Occipital lobe (tissue), 1 donor: ENCODE measurements at regions not wholly inside any gene's neighbourhood (a gene's known extent, or its start where the extent isn't known, plus 50 kb on each side); places are given as distances from the start of the nearest gene placed in this dataset.

Experiments
- DNase-seq: peaks from one replicate; lab custom pipeline; 2025; lab: John Stamatoyannopoulos, UW

DNA sequence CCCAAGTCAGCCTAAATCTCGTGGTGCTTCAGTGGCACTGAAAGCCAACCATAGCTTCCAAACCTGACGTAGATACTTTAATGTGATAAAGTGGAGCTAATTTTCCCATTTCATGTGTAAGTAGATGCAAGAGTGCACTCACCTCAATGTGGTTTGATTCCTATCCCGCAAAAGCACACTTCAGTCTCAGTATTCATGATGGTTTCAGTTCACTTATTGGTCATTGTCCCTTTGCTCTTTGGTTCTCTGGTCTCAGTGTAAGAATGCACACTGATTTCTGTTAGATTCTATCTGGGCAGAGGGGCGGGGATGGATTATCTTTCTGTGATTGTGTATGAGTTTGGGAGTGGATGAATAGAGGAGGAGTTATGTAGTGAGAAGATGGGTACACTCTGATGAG lies 340.6 kb downstream of the KCNRG start:
- DNase-seq = no peak

DNA sequence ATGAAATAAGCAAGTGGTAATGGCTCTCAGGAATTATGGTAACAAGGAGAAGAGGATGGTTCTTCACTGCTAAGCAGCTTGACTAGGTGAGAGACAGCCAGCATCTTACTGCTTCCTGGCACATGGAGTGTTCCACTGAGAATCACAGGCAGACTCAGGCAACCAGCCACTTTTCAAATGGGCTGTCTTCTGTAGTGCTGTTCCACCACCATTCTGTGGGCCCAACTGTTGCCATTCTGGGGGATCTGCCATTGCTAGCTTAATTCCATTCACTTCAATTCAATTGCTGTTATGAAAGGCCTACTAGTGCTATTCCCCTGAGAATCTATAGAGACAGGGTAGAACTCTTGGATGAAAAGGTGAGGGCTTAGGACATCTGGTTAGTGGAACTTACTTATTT lies 341.9 kb downstream of the KCNRG start:
- DNase-seq = no peak

DNA sequence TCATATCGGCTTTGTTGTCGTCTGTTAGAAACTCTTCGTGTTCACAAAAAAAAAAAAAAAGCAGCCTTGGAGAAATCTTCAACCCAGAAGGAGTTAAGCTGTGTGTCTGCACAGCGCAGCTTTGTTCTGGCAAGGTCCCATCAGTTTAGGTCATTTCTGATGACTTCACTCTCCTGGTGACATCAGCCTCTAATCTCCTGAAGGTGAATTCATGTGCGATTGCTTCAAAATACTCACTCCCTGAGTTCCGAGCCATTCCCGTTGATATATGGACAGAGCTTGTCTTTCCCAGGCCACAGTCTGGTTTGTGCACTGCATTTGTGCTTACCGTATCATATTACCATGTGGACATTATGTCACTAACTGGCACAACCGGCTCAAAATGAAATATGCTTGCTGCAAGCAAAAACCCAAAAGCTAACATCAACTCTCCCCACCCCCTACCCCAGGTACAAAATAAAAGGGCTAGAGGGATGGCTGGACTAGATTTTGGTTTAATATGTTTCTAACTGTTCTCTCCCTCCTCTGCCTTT lies 342.4 kb downstream of the KCNRG start:
- DNase-seq = no peak

DNA sequence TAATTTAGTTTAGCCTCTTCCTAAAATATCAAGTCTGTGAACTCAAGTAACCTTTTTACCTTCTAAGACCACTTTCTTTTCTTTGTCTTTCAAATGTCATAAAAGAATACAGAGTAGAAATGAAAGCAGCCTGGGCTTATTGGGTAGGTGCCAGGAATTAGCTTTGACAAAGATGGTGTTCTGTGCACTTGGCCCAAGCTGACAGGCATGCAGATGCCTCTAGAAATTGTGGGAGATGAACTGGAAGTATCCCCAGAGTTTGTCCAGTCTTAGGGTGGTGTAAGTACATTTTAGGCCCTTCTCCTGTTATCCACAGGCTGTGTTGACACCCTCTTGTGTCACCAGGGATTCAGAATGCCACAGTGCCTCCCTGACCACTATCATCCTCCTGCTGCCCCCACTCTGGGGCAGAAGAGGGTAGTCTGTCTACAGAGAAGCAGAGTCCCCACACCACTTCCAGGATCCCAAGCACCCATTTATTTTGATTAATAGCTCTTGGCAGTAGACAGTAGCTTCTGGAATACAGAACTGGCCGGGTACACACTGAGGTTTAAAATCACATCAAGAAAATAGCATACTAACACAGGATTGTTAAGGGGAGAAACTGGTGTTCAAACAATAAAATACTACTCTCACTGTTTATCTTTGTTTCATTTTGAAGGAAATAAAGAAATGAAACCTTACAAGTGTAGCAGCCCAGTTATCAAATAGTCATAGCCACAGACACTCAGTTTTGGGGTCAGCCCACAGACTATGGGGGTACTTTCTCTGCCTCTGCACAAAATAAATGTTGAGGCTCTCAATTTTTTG lies 343.2 kb downstream of the KCNRG start:
- no peak for DNase-seq

DNA sequence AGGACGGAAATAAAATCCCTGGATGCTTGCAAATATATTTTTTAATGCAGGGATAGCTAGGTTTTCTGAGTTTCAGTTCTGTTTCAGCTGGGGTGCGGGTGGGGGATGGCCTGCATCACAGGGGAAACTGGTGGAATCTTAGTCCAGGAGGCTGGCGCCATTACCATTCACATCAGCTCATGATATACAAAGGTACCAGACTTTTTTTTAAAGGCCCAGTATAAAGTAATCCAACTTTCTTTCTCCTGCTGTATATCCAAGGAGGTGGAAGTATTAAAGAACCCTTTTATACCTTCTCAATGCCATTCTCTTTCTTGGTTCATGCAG lies 343.8 kb downstream of the KCNRG start:
- no peak for DNase-seq

DNA sequence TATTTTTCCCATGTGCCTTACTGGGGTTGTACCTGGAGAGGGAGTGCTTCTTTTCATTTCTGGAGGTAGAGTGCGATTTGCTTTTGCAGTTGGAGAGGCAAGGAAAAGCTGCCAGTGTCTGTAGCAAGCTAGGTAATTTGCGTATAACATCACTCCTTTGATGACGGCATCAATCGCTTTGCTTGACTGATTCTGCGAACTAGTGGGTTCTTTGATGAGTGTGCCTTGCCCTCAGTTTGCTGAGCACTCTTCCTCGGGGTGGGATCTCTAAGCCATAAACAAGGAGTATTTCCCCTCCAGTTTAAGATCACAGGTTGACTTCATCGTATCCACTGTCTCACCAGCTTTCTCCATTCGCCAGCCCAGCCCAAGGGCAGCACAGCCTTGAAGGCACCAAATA lies 344.5 kb downstream of the KCNRG start:
- DNase-seq = no peak

DNA sequence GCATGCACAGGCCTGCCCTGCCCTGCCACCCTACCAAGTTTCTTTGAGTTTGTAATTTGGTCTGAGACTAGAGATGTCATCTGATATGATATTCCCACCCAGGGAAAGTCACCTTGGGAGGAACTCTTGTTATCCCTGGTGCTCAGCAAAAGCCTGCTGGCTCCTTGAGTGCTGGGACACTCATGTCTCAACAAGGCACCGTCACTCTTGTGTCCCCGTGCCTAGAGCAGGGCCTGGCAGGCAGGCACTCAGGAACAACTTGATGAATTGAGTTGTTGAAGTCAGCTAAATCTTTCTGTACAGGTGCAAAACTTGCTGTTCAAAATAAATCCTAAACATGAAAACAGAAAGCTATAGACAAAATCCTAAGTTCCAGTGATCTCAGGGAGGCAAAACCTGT lies 345.4 kb downstream of the KCNRG start:
- no peak for DNase-seq

DNA sequence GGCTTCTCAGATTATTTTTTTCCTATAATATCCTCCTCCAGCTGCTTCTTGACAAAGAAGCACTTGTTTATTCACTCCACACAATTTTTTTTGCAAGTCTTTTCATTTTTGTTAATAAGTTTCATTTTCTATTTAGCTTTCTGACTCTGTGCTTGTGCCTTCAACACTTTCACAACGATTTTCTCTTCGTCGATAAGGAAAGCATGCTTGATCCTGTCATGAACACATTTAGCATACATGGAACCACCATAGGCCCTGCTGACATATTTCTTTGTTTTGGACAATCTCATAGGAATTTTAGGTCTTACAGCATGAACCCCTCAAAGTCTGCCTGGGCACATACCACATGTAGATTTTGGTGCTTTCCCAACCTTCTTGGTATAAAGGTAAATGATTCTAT lies 346.0 kb downstream of the KCNRG start:
- no peak for DNase-seq

DNA sequence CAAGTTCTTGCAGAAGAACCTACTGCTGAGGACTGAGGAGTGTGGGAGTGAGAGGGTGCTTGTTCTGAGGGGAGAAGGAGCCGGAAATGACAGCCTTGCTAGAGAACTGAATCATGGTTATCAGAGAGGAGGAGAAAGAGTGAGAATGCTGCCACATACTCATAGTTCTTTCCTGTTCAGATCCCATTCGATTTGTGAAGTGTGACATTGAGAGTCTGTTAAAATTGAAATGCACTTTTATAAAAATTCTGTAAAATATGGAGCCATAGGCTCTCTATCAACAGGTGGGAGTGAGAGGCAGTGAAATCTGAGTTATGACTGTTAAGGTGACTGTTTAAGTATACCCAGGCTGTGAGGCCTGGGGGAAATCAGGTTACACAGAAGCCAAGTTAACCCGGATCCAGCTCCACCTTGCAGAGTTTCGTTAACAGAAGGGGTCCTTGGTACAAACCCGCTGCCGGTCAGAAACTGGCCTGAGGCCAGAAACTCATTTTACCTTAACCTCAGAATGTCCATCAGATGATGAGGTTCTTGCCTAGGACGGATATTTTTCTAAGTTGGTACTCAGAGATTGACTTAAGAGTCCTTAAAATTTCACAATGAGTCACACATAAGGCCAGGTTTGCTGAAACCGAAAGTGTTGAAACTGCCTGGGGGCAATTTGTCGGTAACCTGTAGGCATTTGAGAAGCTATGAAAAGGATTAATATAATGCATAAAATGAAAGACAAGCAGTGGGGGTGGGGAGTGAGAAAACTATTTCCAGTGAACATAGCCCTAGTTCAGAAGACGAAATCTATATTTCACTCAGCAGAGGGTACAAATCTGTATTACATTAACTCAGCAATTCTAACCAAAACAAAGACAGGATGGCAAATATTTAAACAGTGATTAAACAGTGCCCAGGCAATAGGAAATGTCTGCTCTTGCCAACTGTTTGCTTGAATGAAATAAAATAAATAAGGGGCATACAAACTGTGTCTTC lies 350.5 kb downstream of the KCNRG start:
- no peak for DNase-seq

DNA sequence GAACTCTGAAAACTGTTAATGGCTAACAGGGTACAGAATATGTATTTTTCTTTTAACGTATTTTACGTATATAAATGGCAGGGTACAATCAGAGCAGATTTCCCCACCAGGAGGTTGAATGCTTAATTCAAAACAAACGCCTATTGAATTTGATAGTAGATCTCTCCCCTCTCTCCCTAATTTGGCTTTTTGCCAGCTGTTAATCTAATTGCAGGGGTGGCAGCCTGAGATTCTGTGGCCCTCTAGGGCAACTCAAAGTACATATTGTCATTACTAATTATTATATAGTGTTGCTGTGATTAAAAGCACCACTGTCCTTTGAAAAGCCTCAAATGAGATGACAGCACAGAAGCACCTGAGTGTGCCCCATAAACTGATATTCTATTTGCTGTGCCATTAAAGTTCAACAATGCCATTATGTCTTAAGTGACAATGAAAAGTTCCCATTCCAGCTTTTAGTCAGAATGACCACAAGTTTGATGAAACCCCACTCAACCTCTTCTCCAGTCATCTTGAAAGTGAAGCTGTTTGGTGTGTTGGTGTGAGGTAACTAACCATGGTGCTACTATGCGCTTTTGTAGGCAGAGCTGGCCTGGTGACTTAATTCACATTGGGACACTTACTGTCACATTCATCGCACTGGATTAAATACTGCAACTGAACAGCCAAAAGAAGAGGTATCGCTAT lies 351.4 kb downstream of the KCNRG start:
- DNase-seq = no peak

DNA sequence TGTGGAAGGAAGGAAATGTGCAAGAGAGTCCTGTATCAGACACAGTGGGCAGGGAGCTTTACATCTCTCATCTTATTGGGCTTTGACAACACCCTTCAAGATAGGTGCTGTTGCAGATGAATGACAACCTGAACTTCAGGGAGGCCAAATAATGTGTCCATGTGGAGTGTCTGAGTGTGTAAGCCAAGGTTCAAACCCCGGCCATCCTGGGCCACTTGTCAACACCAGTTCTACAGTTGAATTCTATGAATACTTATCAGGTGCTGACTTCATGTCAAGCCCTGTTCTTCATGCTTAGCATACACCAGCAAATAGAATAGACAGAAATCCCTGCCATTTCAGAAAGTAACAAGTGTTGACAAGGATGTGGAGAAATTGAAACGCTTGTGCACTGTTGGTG lies 354.4 kb downstream of the KCNRG start:
- DNase-seq = no peak

DNA sequence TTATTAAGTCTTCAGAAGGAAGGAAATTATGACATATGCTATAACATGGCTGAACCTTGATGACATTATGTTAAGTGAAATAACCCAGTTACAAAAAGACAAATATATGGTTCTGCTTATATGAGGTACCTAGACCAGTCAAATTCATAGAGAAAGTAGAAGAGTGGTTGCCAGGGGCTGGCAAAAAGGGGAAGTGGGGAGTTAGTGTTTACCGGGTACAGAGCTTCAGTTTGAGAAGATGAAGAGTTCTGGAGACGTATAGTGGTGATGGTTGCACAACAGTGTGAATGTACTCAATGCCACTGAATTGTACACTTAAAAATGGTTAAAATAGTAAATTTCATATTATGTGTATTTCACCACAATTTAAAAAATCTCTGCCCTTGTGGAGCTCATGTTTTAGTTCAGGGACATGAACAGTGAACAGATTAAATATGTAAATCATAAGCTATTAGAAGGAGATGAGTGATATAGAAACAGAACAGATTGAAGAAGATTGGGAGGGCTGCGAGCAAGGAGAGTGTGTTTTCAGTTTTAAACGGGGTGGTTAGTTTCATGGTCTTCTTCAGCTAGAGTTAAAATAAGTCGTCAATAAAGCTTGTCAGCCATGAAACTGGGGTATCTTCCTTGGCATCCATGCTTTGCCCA lies 355.2 kb downstream of the KCNRG start:
- DNase-seq = no peak

DNA sequence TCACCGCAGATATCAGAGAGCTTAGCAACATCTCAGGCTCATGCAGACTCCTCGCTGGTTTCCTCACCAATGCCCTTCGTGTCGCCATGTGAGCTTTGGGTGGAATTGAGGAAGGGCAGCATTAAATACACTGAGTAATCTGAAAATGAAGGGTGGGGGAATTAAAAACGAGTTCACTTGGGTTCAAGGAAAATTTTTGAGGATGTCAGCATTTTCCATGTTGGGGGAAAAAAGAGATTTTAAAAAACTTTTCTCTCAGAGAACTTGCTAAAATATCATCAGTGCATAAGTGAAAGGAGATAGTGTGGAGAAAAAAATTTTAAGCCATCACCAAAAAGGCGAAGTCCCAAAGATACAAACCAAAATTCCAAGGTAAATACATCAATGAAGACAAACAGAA lies 359.3 kb downstream of the KCNRG start:
- DNase-seq = no peak

DNA sequence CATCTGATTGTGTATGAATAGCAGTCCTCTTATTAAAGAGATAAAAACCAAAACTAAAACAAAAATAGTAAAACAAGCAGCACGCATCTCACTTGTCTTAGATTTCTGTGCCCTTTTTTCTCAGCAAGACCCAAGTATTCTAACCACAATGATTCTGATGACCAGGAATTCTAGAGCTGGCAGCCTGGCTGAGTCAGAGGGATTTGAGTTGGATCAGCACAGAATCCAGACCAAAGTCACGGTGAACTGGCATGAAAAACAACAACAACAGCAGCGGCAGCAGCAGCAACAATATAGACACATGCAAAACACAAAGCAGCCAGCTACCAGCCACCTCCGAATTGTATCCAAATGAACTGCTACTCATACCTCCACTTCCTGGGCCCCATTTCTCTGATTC lies 360.5 kb downstream of the KCNRG start:
- no peak for DNase-seq

DNA sequence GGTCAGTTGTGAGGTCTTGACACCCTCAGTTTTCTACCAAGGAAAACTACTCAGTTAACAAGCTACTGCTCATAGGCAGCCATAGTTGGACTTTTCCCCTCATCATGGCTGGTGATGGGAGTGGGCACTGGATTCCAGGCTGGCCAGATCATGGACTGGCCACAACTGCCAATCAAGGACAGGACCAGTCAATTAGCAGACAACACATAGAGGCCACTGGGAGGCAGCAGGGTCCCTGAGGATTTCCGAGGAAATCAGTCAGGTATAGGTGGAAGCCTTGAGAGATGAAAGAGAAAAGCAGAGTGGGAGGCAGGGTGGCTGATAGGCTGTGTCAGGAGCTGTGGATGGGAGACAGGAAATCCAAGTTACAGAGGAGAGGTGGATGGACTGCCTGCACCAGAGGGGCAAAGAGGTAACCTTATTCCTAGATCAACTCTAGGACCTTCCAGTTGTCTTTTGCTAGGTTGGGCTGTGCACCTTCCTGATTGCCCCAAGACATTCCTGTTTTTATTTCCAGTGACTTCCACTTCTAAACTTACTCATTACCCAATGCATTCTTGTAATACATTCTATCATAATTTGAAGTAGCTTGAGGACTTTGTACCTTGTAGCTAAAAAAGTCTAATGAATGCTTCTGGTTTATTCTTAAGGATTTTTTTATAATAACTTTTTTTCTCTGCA lies 361.8 kb downstream of the KCNRG start:
- no peak for DNase-seq

DNA sequence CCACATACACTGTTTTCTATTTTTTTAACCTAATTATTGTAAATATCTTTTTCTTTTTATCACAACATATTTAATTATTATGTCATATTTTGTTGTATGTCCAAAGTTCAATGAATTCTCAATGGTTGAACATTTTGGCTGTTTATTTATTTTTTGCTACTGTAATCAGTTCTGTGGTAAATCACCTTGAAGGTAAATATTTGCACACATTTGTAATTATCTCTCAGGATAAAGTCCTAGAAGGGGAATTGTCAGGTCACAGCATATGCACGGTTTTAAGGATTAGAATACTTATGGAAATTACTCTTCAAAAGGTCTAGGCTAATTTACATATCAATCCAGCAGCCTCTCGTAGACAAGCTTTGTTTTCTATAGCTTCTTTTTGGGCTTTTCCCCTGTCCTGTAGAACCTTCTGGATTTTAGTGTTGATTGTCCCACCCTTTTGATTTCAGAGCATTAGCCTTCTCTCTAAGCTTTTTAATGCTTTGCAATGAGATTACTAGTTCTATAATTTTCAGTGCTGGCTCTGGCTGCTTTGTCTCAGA lies 362.6 kb downstream of the KCNRG start:
- DNase-seq = no peak

DNA sequence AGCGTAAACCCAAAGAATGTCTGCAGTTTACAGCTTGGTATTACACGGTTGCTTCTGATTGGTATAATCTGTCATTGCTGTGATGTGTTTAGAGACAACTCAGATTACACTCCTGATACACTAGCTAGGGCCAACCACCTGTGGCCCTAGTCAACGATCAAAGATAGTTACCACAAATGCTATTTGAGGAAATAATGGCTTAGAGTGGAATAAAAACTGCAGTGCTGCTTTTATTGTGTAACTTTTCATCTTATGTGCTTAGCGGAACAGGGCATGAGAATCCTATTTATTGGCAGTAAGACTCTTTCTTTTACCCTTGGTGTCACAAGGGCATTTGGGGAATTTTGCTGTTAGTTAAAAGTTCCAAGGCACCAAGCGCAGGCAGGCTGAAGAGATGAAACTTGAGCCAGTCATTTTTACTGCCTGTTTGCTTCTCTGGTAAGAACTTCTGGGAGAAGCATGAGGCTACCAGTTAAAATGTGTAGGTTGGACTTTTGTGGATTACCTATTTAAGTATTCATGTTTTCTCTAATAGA lies 363.3 kb downstream of the KCNRG start:
- no peak for DNase-seq

DNA sequence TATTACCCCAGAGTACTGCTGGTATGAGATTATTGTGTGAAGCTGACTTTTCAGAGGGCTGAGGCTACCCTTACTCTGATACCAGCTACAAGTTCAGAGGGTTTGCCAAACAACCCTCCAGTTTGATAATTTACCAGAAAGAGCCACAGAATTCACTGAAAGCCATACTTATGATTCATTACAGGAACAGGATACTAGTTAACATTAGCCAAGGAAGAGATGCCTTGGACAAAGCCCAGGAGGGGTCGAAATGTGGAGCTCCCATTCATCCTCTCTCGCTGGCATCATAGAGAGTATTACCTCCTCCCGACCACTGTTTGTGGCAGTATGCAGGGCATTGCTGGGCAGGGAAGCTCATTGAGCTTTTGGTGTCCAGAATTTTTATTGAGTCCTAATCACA lies 364.3 kb downstream of the KCNRG start:
- no peak for DNase-seq

DNA sequence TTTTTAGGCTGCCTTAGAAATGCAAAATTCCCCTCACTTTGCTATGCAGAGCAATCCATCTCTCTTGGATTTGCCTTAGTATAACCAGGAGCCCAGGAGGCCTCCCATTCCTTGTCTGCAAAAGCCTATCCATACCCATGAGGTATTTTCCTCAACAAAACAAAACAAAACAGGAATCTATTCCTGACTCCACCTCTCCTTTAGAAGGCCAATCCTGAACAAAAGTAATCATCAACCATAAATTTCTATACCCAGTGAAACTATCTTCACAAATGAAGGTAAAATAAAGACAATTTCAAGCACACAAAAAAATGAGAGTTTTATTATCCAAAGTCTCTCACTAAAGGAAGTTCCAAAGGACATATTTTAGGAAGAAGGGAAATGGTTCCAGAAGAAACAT lies 365.7 kb downstream of the KCNRG start:
- DNase-seq = no peak

DNA sequence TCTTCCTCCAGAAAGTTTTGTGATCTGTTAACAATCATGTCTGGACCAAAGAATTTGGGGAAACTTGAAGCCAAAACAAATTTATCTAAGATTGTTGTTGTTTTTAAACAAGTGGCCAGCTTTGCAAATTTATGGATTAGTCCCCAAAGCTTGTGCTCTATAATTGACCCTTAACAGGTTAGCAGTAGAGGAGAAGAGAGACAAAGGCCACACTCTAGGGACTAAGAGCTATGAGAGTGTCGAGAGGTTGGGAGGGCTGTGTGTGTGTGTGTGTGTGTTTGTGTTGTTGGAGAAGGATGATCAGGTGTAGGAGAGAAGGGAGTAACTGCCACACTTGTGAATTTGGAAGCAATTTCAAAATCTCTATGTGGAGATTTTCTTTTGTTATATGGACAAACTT lies 367.3 kb downstream of the KCNRG start:
- no peak for DNase-seq
